NCI-H187 (cell line): ENCODE measurements at regions not wholly inside any gene's neighbourhood (a gene's known extent, or its start where the extent isn't known, plus 50 kb on each side); places are given as distances from the start of the nearest gene placed in this dataset.

Experiments
- DNase-seq, 2 experiments: peaks; one replicate each; lab custom pipeline; 2025; lab: John Stamatoyannopoulos, UW

GRCh38 chr20:6228302-6228843, 105.5 kb upstream of the FERMT1 start:
- DNase-seq: no peak

- DNase-seq: no peak
Measured at GRCh38 chr20:6213311-6213710, 90.5 kb upstream of the FERMT1 start.

GRCh38 chr20:6212903-6213302, 90.1 kb upstream of the FERMT1 start:
- no peak for DNase-seq

GRCh38 chr20:6209093-6209492, 86.3 kb upstream of the FERMT1 start:
- DNase-seq: no peak

GRCh38 chr20:6200092-6200491, 77.3 kb upstream of the FERMT1 start:
- no peak for DNase-seq

GRCh38 chr20:6185268-6185667, 62.4 kb upstream of the FERMT1 start:
- no peak for DNase-seq

DNA sequence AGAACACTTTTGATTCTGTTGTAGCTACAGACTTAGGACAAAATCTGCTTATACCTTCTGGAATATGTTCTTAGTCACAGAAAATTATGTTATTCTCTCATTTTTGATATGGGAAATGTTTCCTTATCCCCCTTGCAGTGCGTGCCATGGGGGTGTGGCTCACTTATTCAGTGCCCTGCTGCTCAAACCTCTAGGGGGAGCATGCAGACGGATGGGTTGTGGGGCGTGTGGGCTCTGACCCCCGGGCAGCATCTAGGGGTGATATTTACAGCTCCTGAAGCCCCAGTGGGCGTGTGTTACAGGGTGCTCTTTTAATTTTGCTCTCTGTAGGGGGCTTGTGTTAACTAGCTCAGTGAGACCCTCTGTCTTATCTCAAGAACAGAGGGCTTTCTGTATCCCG, 61.3 kb upstream of the FERMT1 start:
- DNase-seq: no peak

DNA sequence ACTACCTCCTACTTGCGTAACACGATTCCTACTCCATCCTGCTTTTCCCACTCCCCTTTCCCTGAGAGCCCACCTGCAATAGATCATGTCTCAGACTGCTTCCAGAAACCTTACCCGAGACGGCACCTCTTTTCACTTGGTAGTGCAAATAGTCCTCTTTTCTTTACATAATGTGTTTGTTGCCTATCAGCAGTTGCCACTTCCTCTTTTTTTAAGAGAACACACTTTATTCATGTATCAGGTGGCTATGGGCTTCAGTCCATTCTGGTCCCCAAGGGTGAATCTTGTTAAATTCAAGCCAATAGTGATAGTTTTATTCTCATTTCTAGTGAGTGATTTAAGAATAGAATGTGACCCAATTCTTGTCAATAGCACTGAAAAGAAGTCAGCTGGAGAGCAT, 57.7 kb upstream of the FERMT1 start:
- no peak for DNase-seq

GRCh38 chr20:6178537-6178936, 55.7 kb upstream of the FERMT1 start:
- DNase-seq: no peak

GRCh38 chr20:6173481-6173880, 50.7 kb upstream of the FERMT1 start:
- no peak for DNase-seq
